ENCODE measurements at regions not wholly inside any gene's neighbourhood (a gene's known extent, or its start where the extent isn't known, plus 50 kb on each side); places are given as distances from the start of the nearest gene placed in this dataset.

- CTCF ChIA-PET: interaction anchor here (0.7 to 1.2 kb wide), 3 partner anchors 12 to 263 kb away, joined by 3 read pairs; no protein-coding TSS in a partner anchor
- 87% methylated on average over 1 of the region's 1 CpG for WGBS (ENCODE audit: low lambda C conversion rate)
These were observed 52.5 kb downstream of the DISP1 start for GRCh38 chr1:222867316-222867715.

More at GRCh38 chr1:222867316-222867715, 52.5 kb downstream of the DISP1 start:
- H4K20me1 ChIP-seq (ENCODE audit: insufficient read depth): no peaks in the 10 kb centered on the region
- H3K4me2 ChIP-seq: no peak overlapping the region
- no peaks in the 10 kb centered on the region; the same call in 1 of the 2 replicates for H3K79me2 ChIP-seq (ENCODE audit: insufficient read depth)
- DNase-seq: no peak
- no peaks in the 10 kb centered on the region for H3K36me3 ChIP-seq (replicated peaks in 1 of 2; ENCODE audit: control insufficient read depth in 1 of 2, insufficient read depth in 2 of 2, low read length in 1 of 2)
- no peak overlapping the region for H3K9ac ChIP-seq
- no peak overlapping the region for H3K27ac ChIP-seq (ENCODE audit: low read depth in 2 of 2, low read length in 1 of 2)
- TF ChIP-seq SMC3 (IDR thresholded peaks at IDR 0.05; ENCODE audit: low read depth, low read length): no peak
- no peak for TF ChIP-seq TAF1 (IDR thresholded peaks at IDR 0.05; ENCODE audit: borderline replicate concordance, low read depth, low read length)
- no peak for TF ChIP-seq REST (IDR thresholded peaks at IDR 0.05; ENCODE audit: low read depth, low read length)
- no peak for TF ChIP-seq MXI1 (IDR thresholded peaks at IDR 0.05; ENCODE audit: low read depth, low read length)
- no peak for TF ChIP-seq POLR2AphosphoS5 (IDR thresholded peaks at IDR 0.05; ENCODE audit: low read depth, low read length)
- no peak for TF ChIP-seq ELF1 (IDR thresholded peaks at IDR 0.05)
- no peak for TF ChIP-seq GABPA (IDR thresholded peaks at IDR 0.05; ENCODE audit: low read depth)
- TF ChIP-seq IRF3 (IDR thresholded peaks at IDR 0.05; ENCODE audit: low read depth, low read length): no peak
- TF ChIP-seq MEF2A (IDR thresholded peaks at IDR 0.05; ENCODE audit: borderline replicate concordance, low read depth): no peak
- TF ChIP-seq GATA2 (CRISPR knock-in tag; IDR thresholded peaks at IDR 0.05): no peak
- TF ChIP-seq PBX3 (IDR thresholded peaks at IDR 0.05): no peak
- TF ChIP-seq CHD2 (IDR thresholded peaks at IDR 0.05; ENCODE audit: low read length, partially characterized antibody): no peak
- TF ChIP-seq JUND (IDR thresholded peaks at IDR 0.05): no peak
- no peak for TF ChIP-seq FOSL2 (IDR thresholded peaks at IDR 0.05; ENCODE audit: borderline replicate concordance, low read depth)
- TF ChIP-seq SIN3A (IDR thresholded peaks at IDR 0.05; ENCODE audit: borderline replicate concordance, low read depth, low read length): no peak
- TF ChIP-seq RCOR1 (IDR thresholded peaks at IDR 0.05; ENCODE audit: low read length): no peak
- no peak for TF ChIP-seq FOXM1 (IDR thresholded peaks at IDR 0.05; ENCODE audit: low read depth)
- TF ChIP-seq YY1 (IDR thresholded peaks at IDR 0.05; ENCODE audit: low read depth): no peak
- TF ChIP-seq TEAD4 (IDR thresholded peaks at IDR 0.05; ENCODE audit: borderline replicate concordance, insufficient read depth): no peak
- no peak overlapping the region for H3K4me3 ChIP-seq (ENCODE audit: low read depth in 2 of 2, low read length in 1 of 2)
- no peaks in the 10 kb centered on the region for H3K27me3 ChIP-seq (ENCODE audit: insufficient read depth)
- no peaks in the 10 kb centered on the region for H3K4me1 ChIP-seq (ENCODE audit: control insufficient read depth in 1 of 2, insufficient read depth in 2 of 2, low read depth in 1 of 2, low read length in 1 of 2)
- H3K9me2 ChIP-seq: no peaks in the 10 kb centered on the region
- no peak overlapping the region for H2AFZ ChIP-seq (ENCODE audit: low read depth)
- POLR2A ChIA-PET: no interaction called here
- H3K9me3 ChIP-seq: no peaks in the 10 kb centered on the region
- H3F3A ChIP-seq (replicated peaks; ENCODE audit: insufficient read depth): no peaks in the 10 kb centered on the region
